H1 (cell line): ENCODE measurements at regions not wholly inside any gene's neighbourhood (a gene's known extent, or its start where the extent isn't known, plus 50 kb on each side); places are given as distances from the start of the nearest gene placed in this dataset.

ENCODE experiments used
- CTCF ChIA-PET: fragments of 300-600 bp; sonication (Branson Sonifier 250); formaldehyde crosslinking; loops from one replicate; lab custom pipeline; 2021; ENCODE audit not compliant: partially characterized antibody; lab: Charles Lee
- POLR2A ChIA-PET: fragments of 300-600 bp; sonication (Branson Sonifier 250); formaldehyde crosslinking; loops from one replicate; lab custom pipeline; 2021; ENCODE audit warnings: inconsistent platforms; ENCODE audit not compliant: partially characterized antibody; lab: Charles Lee
- DNase-seq, 2 experiments: peaks; one replicate each; pipeline versions ENCODE4 v3.0.0 to v3.0.0-alpha.2; 2010 to 2022; ENCODE audit warnings: low spot score in 2 of 2, low read depth in 1 of 2, mixed read lengths in 1 of 2
- FAIRE-seq: peaks from 2 replicates; lab custom pipeline; 2011; peaks lifted over from hg19 to GRCh38; lab: Jason Lieb, UNC
- H2AFZ ChIP-seq: 2 replicates; pipeline ENCODE4 v1.8.1; 2012; ENCODE audit warnings: low read length, inconsistent platforms
- H2AK5ac ChIP-seq: 2 replicates; pipeline ENCODE4 v1.6.1; 2013; ENCODE audit warnings: low read depth, low read length
- H2BK120ac ChIP-seq: replicated peaks from 2 replicates; pipeline ENCODE3; 2013; ENCODE audit warnings: low read depth, low read length, inconsistent platforms
- H2BK12ac ChIP-seq: 2 replicates; pipeline ENCODE4 v1.6.1; 2013; ENCODE audit warnings: low read depth, low read length
- H2BK15ac ChIP-seq: 2 replicates; pipeline ENCODE4 v1.6.1; 2013; ENCODE audit warnings: low read length
- H2BK20ac ChIP-seq: 2 replicates; pipeline ENCODE4 v1.6.1; 2013; ENCODE audit warnings: low read length
- H2BK5ac ChIP-seq: 2 replicates; pipeline ENCODE4 v1.6.1; 2013; ENCODE audit warnings: low read depth, low read length
- H3K14ac ChIP-seq: 2 replicates; pipeline ENCODE4 v1.6.1; 2013; ENCODE audit warnings: inconsistent platforms; ENCODE audit not compliant: insufficient read length
- H3K18ac ChIP-seq: 2 replicates; pipeline ENCODE4 v1.6.1; 2013; ENCODE audit warnings: low read length; ENCODE audit errors: extremely low read depth
- H3K23ac ChIP-seq: 2 replicates; pipeline ENCODE4 v1.6.1; 2013; ENCODE audit warnings: inconsistent platforms; ENCODE audit not compliant: insufficient read length
- H3K23me2 ChIP-seq: 2 replicates; pipeline ENCODE4 v1.6.1; 2013; ENCODE audit warnings: low read depth, low read length
- H3K27ac ChIP-seq: 2 replicates; pipeline ENCODE4 v1.6.1; 2011; ENCODE audit warnings: low read depth, low read length, inconsistent platforms
- H3K27me3 ChIP-seq, 4 experiments: replicated peaks in 1 of 4; 1 replicate in 1 of 4; 2 replicates in 3 of 4; pipeline versions ENCODE4 v1.6.1 to v1.8.1; 2011 to 2013; ENCODE audit warnings: low read length in 3 of 4, mild to moderate bottlenecking in 3 of 4, inconsistent platforms in 2 of 4, mixed read lengths in 2 of 4, moderate library complexity in 1 of 4; ENCODE audit not compliant: control insufficient read depth in 3 of 4, insufficient read depth in 3 of 4; ENCODE audit errors: extremely low read depth in 1 of 4
- H3K36me3 ChIP-seq, 4 experiments: 2 replicates each; pipeline versions ENCODE4 v1.6.1 to v1.8.1; 2011 to 2013; ENCODE audit warnings: mild to moderate bottlenecking in 4 of 4, low read length in 3 of 4, moderate library complexity in 2 of 4, control low read depth in 1 of 4, inconsistent platforms in 1 of 4; ENCODE audit not compliant: insufficient read depth in 4 of 4, control insufficient read depth in 2 of 4
- H3K4ac ChIP-seq: replicated peaks from 2 replicates; pipeline ENCODE3; 2013; ENCODE audit warnings: low read length, low read depth, mixed read lengths, inconsistent platforms; ENCODE audit not compliant: insufficient read length
- H3K4me1 ChIP-seq, 4 experiments: replicated peaks in 1 of 4; 1 replicate in 1 of 4; 2 replicates in 3 of 4; pipeline versions ENCODE4 v1.6.1 to v1.8.1; 2011 to 2013; ENCODE audit warnings: low read length in 3 of 4, inconsistent platforms in 2 of 4, mixed read lengths in 1 of 4; ENCODE audit not compliant: insufficient read depth in 4 of 4, control insufficient read depth in 3 of 4
- H3K4me2 ChIP-seq, 2 experiments: 2 replicates each; pipeline versions ENCODE4 v1.6.1 to v1.8.1; 2011 to 2013; ENCODE audit warnings: low read depth in 2 of 2, low read length in 2 of 2, control low read depth in 1 of 2, inconsistent platforms in 1 of 2, mild to moderate bottlenecking in 1 of 2; ENCODE audit not compliant: insufficient read depth in 1 of 2
- H3K4me3 ChIP-seq, 4 experiments: fragments of 200-600, 300-600 bp in 1 of 4; sonication (generic), shearing (Covaris generic), sonication (Bioruptor Twin) in 1 of 4; 2 replicates each; pipeline versions ENCODE4 v1.5.1 to v1.8.1; 2011 to 2016; ENCODE audit warnings: low read length in 4 of 4, low read depth in 3 of 4, control low read depth in 2 of 4, inconsistent platforms in 2 of 4, mild to moderate bottlenecking in 2 of 4, mixed read lengths in 1 of 4, moderate library complexity in 1 of 4; ENCODE audit not compliant: insufficient read depth in 2 of 4; ENCODE audit errors: extremely low read depth in 1 of 4
- H3K56ac ChIP-seq: replicated peaks from 2 replicates; pipeline ENCODE3; 2013; ENCODE audit warnings: low read depth, mild to moderate bottlenecking, mixed read lengths, low read length, inconsistent platforms; ENCODE audit not compliant: insufficient read length
- H3K79me1 ChIP-seq: 2 replicates; pipeline ENCODE4 v1.6.1; 2013; ENCODE audit warnings: low read depth, low read length, control low read depth
- H3K79me2 ChIP-seq, 2 experiments: 2 replicates each; pipeline versions ENCODE4 v1.6.1 to v1.8.1; 2012 to 2013; ENCODE audit warnings: low read length in 2 of 2, mild to moderate bottlenecking in 2 of 2, inconsistent platforms in 1 of 2; ENCODE audit not compliant: insufficient read depth in 2 of 2, control insufficient read depth in 1 of 2
- H3K9ac ChIP-seq, 4 experiments: replicated peaks in 1 of 4; 1 replicate in 1 of 4; 2 replicates in 3 of 4; pipeline versions ENCODE4 v1.6.1 to v1.8.1; 2011 to 2013; ENCODE audit warnings: low read depth in 3 of 4, low read length in 3 of 4, control low read depth in 2 of 4, mild to moderate bottlenecking in 2 of 4, moderate library complexity in 2 of 4, inconsistent platforms in 1 of 4; ENCODE audit errors: extremely low read depth in 1 of 4
- H3K9me3 ChIP-seq, 2 experiments: 2 replicates each; pipeline versions ENCODE4 v1.6.1 to v1.8.1; 2012 to 2013; ENCODE audit warnings: mild to moderate bottlenecking in 2 of 2, moderate library complexity in 2 of 2, control low read depth in 1 of 2, inconsistent platforms in 1 of 2, low read depth in 1 of 2, low read length in 1 of 2, mixed read lengths in 1 of 2; ENCODE audit not compliant: insufficient read depth in 2 of 2
- H4K20me1 ChIP-seq, 2 experiments: replicated peaks in 1 of 2; 2 replicates each; pipeline versions ENCODE3 to v1.8.1; 2011 to 2013; ENCODE audit warnings: inconsistent platforms in 2 of 2, low read length in 2 of 2, mild to moderate bottlenecking in 1 of 2; ENCODE audit not compliant: insufficient read depth in 2 of 2, control insufficient read depth in 1 of 2
- H4K5ac ChIP-seq: 2 replicates; pipeline ENCODE4 v1.6.1; 2013; ENCODE audit warnings: low read length, low read depth, mixed read lengths, inconsistent platforms; ENCODE audit not compliant: insufficient read length
- H4K8ac ChIP-seq: 2 replicates; pipeline ENCODE4 v1.8.0; 2013; ENCODE audit warnings: mild to moderate bottlenecking, moderate library complexity, low read length, inconsistent platforms; ENCODE audit not compliant: insufficient read depth; ENCODE audit errors: extremely low read depth
- H4K91ac ChIP-seq: replicated peaks from 2 replicates; pipeline ENCODE3; 2013; ENCODE audit warnings: low read length, mixed read lengths, inconsistent platforms; ENCODE audit not compliant: insufficient read length
- ATF2 ChIP-seq: IDR thresholded peaks from 2 replicates; pipeline ENCODE4 v1.6.1; 2012; ENCODE audit warnings: low read length, inconsistent platforms
- ATF3 ChIP-seq: IDR thresholded peaks from 2 replicates; pipeline ENCODE4 v1.6.1; 2011; ENCODE audit warnings: low read depth, mild to moderate bottlenecking, low read length; ENCODE audit not compliant: insufficient read depth
- CTBP2 ChIP-seq: IDR thresholded peaks from 2 replicates; pipeline ENCODE4 v1.7.0; 2011; ENCODE audit warnings: borderline replicate concordance, mild to moderate bottlenecking, moderate library complexity, mixed read lengths, low read length; ENCODE audit not compliant: insufficient read depth, insufficient read length
- HDAC2 ChIP-seq, 2 experiments: fragments of 300-600 bp in 1 of 2; sonication (generic) in 1 of 2; IDR thresholded peaks; 2 replicates each; pipeline ENCODE4 v1.6.1; 2011 to 2012; ENCODE audit warnings: low read depth in 2 of 2, low read length in 2 of 2, mild to moderate bottlenecking in 2 of 2, moderate library complexity in 2 of 2, borderline replicate concordance in 1 of 2, inconsistent platforms in 1 of 2
- KDM4A ChIP-seq: IDR thresholded peaks from one replicate; pipeline ENCODE4 v1.7.1; 2012; ENCODE audit warnings: low read depth, mild to moderate bottlenecking, moderate library complexity, low read length, inconsistent platforms; ENCODE audit not compliant: severe bottlenecking
- RAD21 ChIP-seq, 2 experiments: IDR thresholded peaks in 1 of 2; conservative IDR thresholded peaks in 1 of 2; 2 replicates each; pipeline ENCODE4 v1.6.1; 2011; ENCODE audit warnings: low read depth in 2 of 2, low read length in 2 of 2, improper control_type of control experiment in 1 of 2, inconsistent platforms in 1 of 2, mild to moderate bottlenecking in 1 of 2, moderate library complexity in 1 of 2
- RBBP5 ChIP-seq: IDR thresholded peaks from 2 replicates; pipeline ENCODE4 v1.7.1; 2012; ENCODE audit warnings: low read depth, mild to moderate bottlenecking, inconsistent platforms, low read length, moderate library complexity, borderline replicate concordance
- RNF2 ChIP-seq: fragments of 200-900, 300-1000 bp; sonication (generic); IDR thresholded peaks from 2 replicates; pipeline ENCODE4 v1.7.1; 2016; ENCODE audit warnings: borderline replicate concordance, low read depth, mild to moderate bottlenecking, antibody characterized with exemption, low read length; ENCODE audit not compliant: poor library complexity, severe bottlenecking; ENCODE audit errors: missing control alignments
- SIN3A ChIP-seq, 2 experiments: IDR thresholded peaks in 1 of 2; conservative IDR thresholded peaks in 1 of 2; 2 replicates each; pipeline ENCODE4 v1.6.1; 2011 to 2012; ENCODE audit warnings: low read length in 2 of 2, improper control_type of control experiment in 1 of 2, low read depth in 1 of 2, mild to moderate bottlenecking in 1 of 2
- SP1 ChIP-seq: IDR thresholded peaks from 2 replicates; pipeline ENCODE4 v1.6.1; 2011; ENCODE audit warnings: low read depth, low read length
- SP4 ChIP-seq: IDR thresholded peaks from 2 replicates; pipeline ENCODE4 v1.6.1; 2012; ENCODE audit warnings: low read length, inconsistent platforms
- WGBS, 2 experiments: shearing (Covaris generic) in 1 of 2; methylation state at CpG; one replicate each; pipeline versions ENCODE4 v1.1.6 to v1.1.7; 2013 to 2015; ENCODE audit warnings: low lambda C conversion rate in 2 of 2, mixed read lengths in 2 of 2, inconsistent platforms in 1 of 2, low coverage in 1 of 2, missing lambda C conversion rate in 1 of 2; ENCODE audit not compliant: insufficient replicate concordance in 2 of 2, insufficient coverage in 1 of 2, insufficient read length in 1 of 2; ENCODE audit errors: extremely low coverage in 1 of 2, missing lambda C conversion rate in 1 of 2; 5-methylcytosine and 5-hydroxymethylcytosine counted together

DNA sequence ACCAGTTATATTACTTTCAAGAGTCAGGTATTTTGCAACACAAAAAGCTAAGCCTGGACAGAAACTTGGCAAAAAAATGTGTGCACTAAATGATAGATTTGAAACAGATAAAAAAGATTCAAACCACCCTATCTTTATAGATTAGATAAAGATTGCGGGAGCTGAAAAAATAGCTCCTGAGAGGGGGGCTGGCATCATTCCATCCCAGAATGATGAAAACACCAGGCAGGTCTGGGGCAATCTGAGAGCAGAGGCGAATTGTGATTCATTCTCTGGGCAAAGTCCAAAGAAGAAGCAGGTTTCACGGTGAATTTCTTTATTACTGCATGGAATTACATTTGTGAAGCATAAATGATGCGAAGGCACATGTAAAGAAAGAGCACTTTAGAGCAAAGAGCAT lies 168.5 kb upstream of the DMD start:
- H3K27me3 ChIP-seq, result no peaks in the 10 kb centered on the region
- no peak overlapping the region for H3K14ac ChIP-seq
- H4K20me1 ChIP-seq, result no peaks in the 10 kb centered on the region
- 86% methylated on average over 4 of the region's 4 CpGs; no CpG with 5 or more reads in 1 of the 2 experiments for WGBS, 2 experiments
- H3K18ac ChIP-seq, result no peak overlapping the region
- ChIA-PET CTCF (no interaction called here), POLR2A (no interaction called here)
- no peaks in the 10 kb centered on the region for H3K36me3 ChIP-seq
- H3K4me3 ChIP-seq, result no peak overlapping the region
- H2BK120ac ChIP-seq, result no peak overlapping the region
- H2AK5ac ChIP-seq, result no peak overlapping the region
- no peak overlapping the region for H3K27ac ChIP-seq
- DNase-seq (no peak), FAIRE-seq (no peak)
- H2BK15ac ChIP-seq, result no peak overlapping the region
- no peak overlapping the region for H4K91ac ChIP-seq
- H4K5ac ChIP-seq, result no peak overlapping the region
- no peak overlapping the region for H3K56ac ChIP-seq
- H3K4me1 ChIP-seq, result no peaks in the 10 kb centered on the region
- H3K9me3 ChIP-seq, result no peaks in the 10 kb centered on the region
- H3K79me1 ChIP-seq, result no peaks in the 10 kb centered on the region
- no peak overlapping the region for H2BK5ac ChIP-seq
- no peak overlapping the region for H3K23ac ChIP-seq
- no peak overlapping the region for H3K4me2 ChIP-seq
- no peak overlapping the region for H3K9ac ChIP-seq
- H4K8ac ChIP-seq, result no peak overlapping the region
- no peak overlapping the region for H3K4ac ChIP-seq
- no peaks in the 10 kb centered on the region for H3K79me2 ChIP-seq
- H3K23me2 ChIP-seq, result no peaks in the 10 kb centered on the region
- no peak overlapping the region for H2BK20ac ChIP-seq
- no peak overlapping the region for H2AFZ ChIP-seq
- no peak overlapping the region for H2BK12ac ChIP-seq
- no peak for TF ChIP-seq RAD21 (IDR thresholded peaks at IDR 0.05 in 1 of 2, conservative IDR thresholded peaks at IDR 0.05 in 1 of 2; ENCODE audit: low read depth in 2 of 2, low read length in 2 of 2)
- no peak for TF ChIP-seq KDM4A
- no peak for TF ChIP-seq RBBP5
- no peak for TF ChIP-seq SP1
- TF ChIP-seq CTBP2, result no peak
- TF ChIP-seq ATF3, result no peak
- TF ChIP-seq SIN3A (conservative IDR thresholded peaks at IDR 0.05 in 1 of 2, IDR thresholded peaks at IDR 0.05 in 1 of 2; ENCODE audit: low read depth in 1 of 2, low read length in 2 of 2), result no peak
- TF ChIP-seq HDAC2 (IDR thresholded peaks at IDR 0.05; ENCODE audit: borderline replicate concordance in 1 of 2, low read depth in 2 of 2, low read length in 2 of 2), result no peak
- no peak for TF ChIP-seq ATF2
- no peak for TF ChIP-seq SP4
- no peak for TF ChIP-seq RNF2
